ENCODE measurements at regions not wholly inside any gene's neighbourhood (a gene's known extent, or its start where the extent isn't known, plus 50 kb on each side); places are given as distances from the start of the nearest gene placed in this dataset.
"Not testable (repeated sequence)": the region's sequence is repeated elsewhere in the genome, so short reads cannot be mapped to it uniquely, and the experiment has no call there.

- DNase-seq (ENCODE audit: low spot score) = no peak
Measured at GRCh38 chr4:71841336-71841735, 57.5 kb upstream of the GC start.

GRCh38 chr4:71847300-71847699 lies 63.4 kb upstream of the GC start:
- no peak for DNase-seq (ENCODE audit: low spot score)

GRCh38 chr4:71855944-71856343 lies 72.1 kb upstream of the GC start:
- no peak for DNase-seq (ENCODE audit: low spot score)

GRCh38 chr4:71857713-71858451 lies 74.0 kb upstream of the GC start:
- no peak for DNase-seq (ENCODE audit: low spot score)

GRCh38 chr4:71860643-71861042 lies 76.8 kb upstream of the GC start:
- peak; percentile 16 for DNase-seq (ENCODE audit: low spot score)

- DNase-seq (ENCODE audit: low spot score) = no peak
Measured at GRCh38 chr4:71862315-71862714, 78.4 kb upstream of the GC start.

- no peak for DNase-seq (ENCODE audit: low spot score)
Measured at GRCh38 chr4:71863457-71863856, 79.6 kb upstream of the GC start.

GRCh38 chr4:71864380-71864779 lies 80.5 kb upstream of the GC start:
- DNase-seq (ENCODE audit: low spot score) = no peak

GRCh38 chr4:71866212-71866885 lies 82.5 kb upstream of the GC start:
- no peak for DNase-seq (ENCODE audit: low spot score)

GRCh38 chr4:71867598-71867997 lies 83.7 kb upstream of the GC start:
- no peak for DNase-seq (ENCODE audit: low spot score)

GRCh38 chr4:71870456-71870855 lies 86.6 kb upstream of the GC start:
- DNase-seq (ENCODE audit: low spot score) = no peak

- peak; percentile 3 for DNase-seq (ENCODE audit: low spot score)
Measured at GRCh38 chr4:71872221-71872620, 88.3 kb upstream of the GC start.

GRCh38 chr4:71872767-71873415 lies 89.0 kb upstream of the GC start:
- DNase-seq (ENCODE audit: low spot score) = no peak

- no peak for DNase-seq (ENCODE audit: low spot score)
Measured at GRCh38 chr4:71878376-71878775, 94.5 kb upstream of the GC start.

- no peak for DNase-seq (ENCODE audit: low spot score)
Measured at GRCh38 chr4:71882113-71882841, 98.4 kb upstream of the GC start.

- DNase-seq (ENCODE audit: low spot score) = not testable (repeated sequence)
Measured at GRCh38 chr4:71900366-71900765, 116.5 kb upstream of the GC start.

GRCh38 chr4:71905594-71905993 lies 121.7 kb upstream of the GC start:
- DNase-seq (ENCODE audit: low spot score) = not testable (repeated sequence)

- DNase-seq (ENCODE audit: low spot score) = no peak
Measured at GRCh38 chr4:71906096-71906495, 122.2 kb upstream of the GC start.

- DNase-seq (ENCODE audit: low spot score) = no peak
Measured at GRCh38 chr4:71907071-71907470, 123.2 kb upstream of the GC start.

GRCh38 chr4:71907782-71908181 lies 123.9 kb upstream of the GC start:
- no peak for DNase-seq (ENCODE audit: low spot score)

GRCh38 chr4:71913275-71913674 lies 118.5 kb upstream of the NPFFR2 start:
- no peak for DNase-seq (ENCODE audit: low spot score)

- no peak for DNase-seq (ENCODE audit: low spot score)
Measured at GRCh38 chr4:71923070-71923469, 108.7 kb upstream of the NPFFR2 start.

- DNase-seq (ENCODE audit: low spot score) = no peak
Measured at GRCh38 chr4:71930459-71930858, 101.3 kb upstream of the NPFFR2 start.

Measured in RKO (cell line).